Endothelial cell of umbilical vein (primary cell): ENCODE measurements at regions not wholly inside any gene's neighbourhood (a gene's known extent, or its start where the extent isn't known, plus 50 kb on each side); places are given as distances from the start of the nearest gene placed in this dataset.

Experiments
- EZH2 ChIP-seq: IDR thresholded peaks from 2 replicates; pipeline ENCODE4 v1.6.1; 2012; ENCODE audit warnings: borderline replicate concordance, low read depth, mild to moderate bottlenecking, moderate library complexity, low read length, inconsistent platforms; ENCODE audit not compliant: severe bottlenecking
- JUN ChIP-seq: IDR thresholded peaks from 2 replicates; pipeline ENCODE4 v1.6.1; 2011; ENCODE audit warnings: borderline replicate concordance, low read depth; ENCODE audit not compliant: insufficient read length, insufficient read depth
- POLR2AphosphoS5 ChIP-seq: IDR thresholded peaks from 2 replicates; pipeline ENCODE4 v1.6.1; 2012; ENCODE audit warnings: low read depth, mild to moderate bottlenecking, control low read depth, low read length, moderate library complexity; ENCODE audit not compliant: insufficient read depth
- TF ChIP-seq, protein P1 (sequence below), 2 donors: IDR thresholded peaks; 1 replicate in 1 of 2; 2 replicates in 1 of 2; pipeline ENCODE4 v1.5.1; 2011; ENCODE audit warnings: low read length in 2 of 2, mild to moderate bottlenecking in 2 of 2, moderate library complexity in 2 of 2, control low read depth in 1 of 2, inconsistent platforms in 1 of 2, low read depth in 1 of 2; ENCODE audit not compliant: insufficient read depth in 1 of 2; ENCODE audit errors: extremely low read depth in 1 of 2

- TF ChIP-seq POLR2AphosphoS5 (no peak), EZH2 (no peak), JUN (no peak)
- TF ChIP-seq, protein P1, sequence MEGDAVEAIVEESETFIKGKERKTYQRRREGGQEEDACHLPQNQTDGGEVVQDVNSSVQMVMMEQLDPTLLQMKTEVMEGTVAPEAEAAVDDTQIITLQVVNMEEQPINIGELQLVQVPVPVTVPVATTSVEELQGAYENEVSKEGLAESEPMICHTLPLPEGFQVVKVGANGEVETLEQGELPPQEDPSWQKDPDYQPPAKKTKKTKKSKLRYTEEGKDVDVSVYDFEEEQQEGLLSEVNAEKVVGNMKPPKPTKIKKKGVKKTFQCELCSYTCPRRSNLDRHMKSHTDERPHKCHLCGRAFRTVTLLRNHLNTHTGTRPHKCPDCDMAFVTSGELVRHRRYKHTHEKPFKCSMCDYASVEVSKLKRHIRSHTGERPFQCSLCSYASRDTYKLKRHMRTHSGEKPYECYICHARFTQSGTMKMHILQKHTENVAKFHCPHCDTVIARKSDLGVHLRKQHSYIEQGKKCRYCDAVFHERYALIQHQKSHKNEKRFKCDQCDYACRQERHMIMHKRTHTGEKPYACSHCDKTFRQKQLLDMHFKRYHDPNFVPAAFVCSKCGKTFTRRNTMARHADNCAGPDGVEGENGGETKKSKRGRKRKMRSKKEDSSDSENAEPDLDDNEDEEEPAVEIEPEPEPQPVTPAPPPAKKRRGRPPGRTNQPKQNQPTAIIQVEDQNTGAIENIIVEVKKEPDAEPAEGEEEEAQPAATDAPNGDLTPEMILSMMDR (IDR thresholded peaks at IDR 0.05; ENCODE audit: extremely low read depth in 1 of 2, insufficient read depth in 1 of 2, low read depth in 1 of 2, low read length in 2 of 2) = no peak
Measured at GRCh38 chr12:116642106-116642505, 82.9 kb downstream of the MAP1LC3B2 start.
